C4-2B (cell line): ENCODE measurements at regions not wholly inside any gene's neighbourhood (a gene's known extent, or its start where the extent isn't known, plus 50 kb on each side); places are given as distances from the start of the nearest gene placed in this dataset.

Experiments
- ZFX ChIP-seq: fragments of 450-650 bp; IDR thresholded peaks from 2 replicates; pipeline ENCODE4 v1.6.1; 2017
- TF ChIP-seq, protein P1 (sequence below): fragments of 450-650 bp; conservative IDR thresholded peaks from 2 replicates; pipeline ENCODE4 v1.5.1; 2017; ENCODE audit warnings: mild to moderate bottlenecking

DNA sequence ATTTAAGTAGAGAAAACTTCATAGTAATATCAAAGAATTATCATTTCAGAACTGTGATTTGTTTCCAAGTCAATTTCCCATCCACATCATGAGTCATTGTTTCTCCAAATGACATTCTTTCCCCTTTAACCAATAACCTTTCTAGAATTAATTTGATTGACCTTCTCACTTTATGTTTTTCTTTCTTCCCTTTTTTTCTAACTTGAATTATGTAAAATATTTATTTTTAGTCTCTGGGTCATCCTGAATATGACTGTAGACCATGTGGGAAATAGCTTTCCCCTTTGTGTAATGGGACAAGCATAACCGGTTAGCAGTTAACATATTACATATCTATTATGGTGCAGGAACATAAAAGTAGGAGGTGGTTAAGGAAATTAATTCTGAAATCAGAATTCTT lies 291.1 kb downstream of the GJA1 start:
- TF ChIP-seq, protein P1, sequence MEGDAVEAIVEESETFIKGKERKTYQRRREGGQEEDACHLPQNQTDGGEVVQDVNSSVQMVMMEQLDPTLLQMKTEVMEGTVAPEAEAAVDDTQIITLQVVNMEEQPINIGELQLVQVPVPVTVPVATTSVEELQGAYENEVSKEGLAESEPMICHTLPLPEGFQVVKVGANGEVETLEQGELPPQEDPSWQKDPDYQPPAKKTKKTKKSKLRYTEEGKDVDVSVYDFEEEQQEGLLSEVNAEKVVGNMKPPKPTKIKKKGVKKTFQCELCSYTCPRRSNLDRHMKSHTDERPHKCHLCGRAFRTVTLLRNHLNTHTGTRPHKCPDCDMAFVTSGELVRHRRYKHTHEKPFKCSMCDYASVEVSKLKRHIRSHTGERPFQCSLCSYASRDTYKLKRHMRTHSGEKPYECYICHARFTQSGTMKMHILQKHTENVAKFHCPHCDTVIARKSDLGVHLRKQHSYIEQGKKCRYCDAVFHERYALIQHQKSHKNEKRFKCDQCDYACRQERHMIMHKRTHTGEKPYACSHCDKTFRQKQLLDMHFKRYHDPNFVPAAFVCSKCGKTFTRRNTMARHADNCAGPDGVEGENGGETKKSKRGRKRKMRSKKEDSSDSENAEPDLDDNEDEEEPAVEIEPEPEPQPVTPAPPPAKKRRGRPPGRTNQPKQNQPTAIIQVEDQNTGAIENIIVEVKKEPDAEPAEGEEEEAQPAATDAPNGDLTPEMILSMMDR = no peak
- no peak for TF ChIP-seq ZFX
